ENCODE measurements at regions not wholly inside any gene's neighbourhood (a gene's known extent, or its start where the extent isn't known, plus 50 kb on each side); places are given as distances from the start of the nearest gene placed in this dataset.

DNA sequence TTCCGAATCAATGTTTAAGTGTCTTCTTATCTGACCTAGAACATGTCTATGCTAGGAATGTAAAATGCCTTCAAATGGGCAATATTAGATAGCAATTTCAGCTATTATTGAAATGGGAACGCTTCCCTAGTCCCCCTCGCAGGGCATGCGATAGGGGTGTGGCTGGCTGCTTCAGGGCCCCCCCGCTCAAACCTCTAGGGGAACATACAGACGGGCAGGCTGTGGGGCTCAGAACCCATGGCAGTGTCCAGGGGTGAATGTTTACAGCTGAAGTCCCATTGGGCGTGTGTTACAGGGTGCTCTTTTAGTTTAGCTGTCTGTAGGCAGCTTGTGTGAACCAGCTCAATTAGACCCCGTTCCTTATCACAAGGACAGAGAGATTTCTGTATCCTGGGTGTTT lies 315.9 kb downstream of the DSEL start:
- Mint-ChIP-seq H3K4me3 (no peak overlapping the region), H3K36me3 (no peaks in the 10 kb centered on the region), H3K27me3 (peaks cover 0 to 8% of the 10 kb centered on the region in 2 donors), H3K4me1 (no peaks in the 10 kb centered on the region), H3K9me3 (no peaks in the 10 kb centered on the region), H3K27ac (no peak overlapping the region)
- Histone ChIP-seq H3K9me3 (no peaks in the 10 kb centered on the region), H3K4me3 (ENCODE audit: control insufficient read depth in 1 of 2, extremely low read depth in 1 of 2, low read length in 1 of 2) (no peak overlapping the region), H3K27me3 (replicated peaks in 1 of 2; ENCODE audit: control insufficient read depth in 2 of 2, extremely low read depth in 1 of 2, insufficient read depth in 2 of 2, low read length in 1 of 2) (peaks cover 2 to 3% of the 10 kb centered on the region in 2 experiments), H3K36me3 (ENCODE audit: control insufficient read depth in 2 of 2, extremely low read depth in 1 of 2, insufficient read depth in 1 of 2, low read length in 1 of 2) (no peaks in the 10 kb centered on the region), H3K27ac (ENCODE audit: low read length) (no peak overlapping the region), H3K4me1 (ENCODE audit: control insufficient read depth in 1 of 2, extremely low read depth in 1 of 2, insufficient read depth in 2 of 2, low read length in 2 of 2) (no peaks in the 10 kb centered on the region)
- ChIA-PET CTCF (interaction anchor here (0.5 to 1.1 kb wide), 3 partner anchors 97 to 1447 kb away, joined by 3 to 9 read pairs (median 6); no protein-coding TSS in a partner anchor), POLR2A (no interaction called here)
- WGBS (ENCODE audit: insufficient coverage) = 82% methylated on average over 6 of the region's 8 CpGs
- ATAC-seq (replicated peaks in 1 of 4) (no peak), DNase-seq (no peak)

DNA sequence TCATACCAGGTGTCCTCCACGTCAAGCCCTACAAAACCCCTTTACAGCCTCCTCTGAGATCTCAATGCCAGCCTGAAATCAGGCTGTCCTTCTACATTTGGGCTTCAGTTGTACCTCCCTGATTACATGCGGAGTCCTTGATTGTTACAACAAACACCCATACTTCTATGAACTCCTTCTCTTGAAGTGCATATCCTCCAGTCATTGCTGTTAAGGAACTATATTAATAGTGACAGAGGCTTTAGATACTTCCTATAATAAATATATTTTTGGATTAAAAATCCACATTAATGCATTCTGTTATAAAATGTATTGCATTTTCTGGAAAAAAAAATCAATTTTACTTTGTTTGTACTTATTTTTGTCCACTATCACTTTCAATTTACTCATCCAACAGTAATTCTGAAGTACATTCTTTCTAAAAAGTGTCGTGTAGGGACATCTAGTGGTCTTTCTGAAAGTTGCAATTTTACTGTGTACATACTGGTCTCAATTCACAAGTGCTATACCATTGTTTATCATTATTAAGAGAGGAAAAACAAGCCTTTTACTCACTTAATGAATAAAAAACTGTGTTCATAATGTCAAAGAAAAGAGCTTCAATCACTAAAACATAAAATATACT lies 316.4 kb downstream of the DSEL start:
- Histone ChIP-seq H3K36me3 (ENCODE audit: control insufficient read depth in 2 of 2, extremely low read depth in 1 of 2, insufficient read depth in 1 of 2, low read length in 1 of 2) (no peaks in the 10 kb centered on the region), H3K27me3 (replicated peaks in 1 of 2; ENCODE audit: control insufficient read depth in 2 of 2, extremely low read depth in 1 of 2, insufficient read depth in 2 of 2, low read length in 1 of 2) (peaks cover 2 to 3% of the 10 kb centered on the region in 2 experiments), H3K4me1 (ENCODE audit: control insufficient read depth in 1 of 2, extremely low read depth in 1 of 2, insufficient read depth in 2 of 2, low read length in 2 of 2) (no peaks in the 10 kb centered on the region), H3K4me3 (ENCODE audit: control insufficient read depth in 1 of 2, extremely low read depth in 1 of 2, low read length in 1 of 2) (no peak overlapping the region), H3K27ac (ENCODE audit: low read length) (no peak overlapping the region), H3K9me3 (no peaks in the 10 kb centered on the region)
- no peaks in the 10 kb centered on the region for H3K36me3 Mint-ChIP-seq
- H3K27me3 Mint-ChIP-seq = peaks cover 0 to 8% of the 10 kb centered on the region in 2 donors
- peak in 1 of 35 experiments; percentile 54 for DNase-seq
- H3K4me3 Mint-ChIP-seq = no peak overlapping the region
- no peaks in the 10 kb centered on the region for H3K9me3 Mint-ChIP-seq
- ATAC-seq (replicated peaks in 1 of 4) = peak in 2 of 4 experiments; percentile 52 to 75
- ChIA-PET POLR2A (no interaction called here), CTCF (interaction anchor here (0.5 to 1.3 kb wide), 5 partner anchors 94 to 1447 kb away, joined by 3 to 9 read pairs (median 3); no protein-coding TSS in a partner anchor)
- 86% methylated on average over 1 of the region's 3 CpGs for WGBS (ENCODE audit: insufficient coverage)
- no peak overlapping the region for H3K27ac Mint-ChIP-seq
- H3K4me1 Mint-ChIP-seq = peaks cover 0 to under 1% (median under 1%) of the 10 kb centered on the region in 3 donors

DNA sequence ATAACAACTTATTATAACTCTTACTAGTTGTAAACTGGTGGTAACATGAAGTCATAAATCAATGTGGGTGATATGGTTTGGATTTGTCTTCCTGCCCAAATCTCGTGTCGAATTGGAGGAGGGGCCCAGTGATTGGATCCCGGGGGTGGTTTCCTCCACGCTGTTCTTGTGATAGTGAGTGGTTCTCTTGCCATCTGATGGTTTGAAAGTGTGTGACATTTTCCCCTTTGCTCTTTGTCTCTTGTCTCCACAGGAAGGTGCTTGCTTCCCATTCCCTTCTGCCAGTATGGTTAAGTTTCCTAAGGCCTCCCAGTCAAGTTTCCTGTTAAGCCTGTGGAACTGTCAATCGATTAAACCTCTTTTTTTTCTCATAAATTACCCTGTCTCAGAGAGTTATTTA lies 321.6 kb downstream of the DSEL start:
- ChIA-PET POLR2A (no interaction called here), CTCF (no interaction called here)
- no peaks in the 10 kb centered on the region for H3K4me1 ChIP-seq (ENCODE audit: control insufficient read depth in 1 of 2, extremely low read depth in 1 of 2, insufficient read depth in 2 of 2, low read length in 2 of 2)
- H3K9me3 Mint-ChIP-seq = no peaks in the 10 kb centered on the region
- no peaks in the 10 kb centered on the region for H3K9me3 ChIP-seq
- ATAC-seq (replicated peaks in 1 of 4) (peak in 1 of 4 experiments; percentile 50), DNase-seq (no peak)
- no peak overlapping the region for H3K4me3 ChIP-seq (ENCODE audit: control insufficient read depth in 1 of 2, extremely low read depth in 1 of 2, low read length in 1 of 2)
- no peak overlapping the region for H3K27ac ChIP-seq (ENCODE audit: low read length)
- H3K4me3 Mint-ChIP-seq = no peak overlapping the region
- WGBS (ENCODE audit: insufficient coverage) = no CpG with 5 or more reads among the region's 5 CpGs
- no peaks in the 10 kb centered on the region for H3K27me3 ChIP-seq (replicated peaks in 1 of 2; ENCODE audit: control insufficient read depth in 2 of 2, extremely low read depth in 1 of 2, insufficient read depth in 2 of 2, low read length in 1 of 2)
- no peak overlapping the region for H3K27ac Mint-ChIP-seq
- peaks cover 4% of the 10 kb centered on the region in 2 donors for H3K27me3 Mint-ChIP-seq
- no peaks in the 10 kb centered on the region for H3K36me3 Mint-ChIP-seq
- peaks cover 2 to 5% (median 4%) of the 10 kb centered on the region in 3 donors for H3K4me1 Mint-ChIP-seq
- no peaks in the 10 kb centered on the region for H3K36me3 ChIP-seq (ENCODE audit: control insufficient read depth in 2 of 2, extremely low read depth in 1 of 2, insufficient read depth in 1 of 2, low read length in 1 of 2)

GRCh38 chr18:67192535-67192934 lies 324.0 kb downstream of the DSEL start:
- H3K27ac Mint-ChIP-seq = no peak overlapping the region
- H3K4me3 Mint-ChIP-seq = no peak overlapping the region
- DNase-seq (no peak), ATAC-seq (replicated peaks in 1 of 4) (no peak)
- no peaks in the 10 kb centered on the region for H3K36me3 Mint-ChIP-seq
- H3K4me1 ChIP-seq (ENCODE audit: control insufficient read depth in 1 of 2, extremely low read depth in 1 of 2, insufficient read depth in 2 of 2, low read length in 2 of 2) = no peaks in the 10 kb centered on the region
- H3K27me3 ChIP-seq (replicated peaks in 1 of 2; ENCODE audit: control insufficient read depth in 2 of 2, extremely low read depth in 1 of 2, insufficient read depth in 2 of 2, low read length in 1 of 2) = no peaks in the 10 kb centered on the region
- ChIA-PET CTCF (no interaction called here), POLR2A (no interaction called here)
- H3K4me1 Mint-ChIP-seq = peaks cover 2 to 5% (median 4%) of the 10 kb centered on the region in 3 donors
- H3K36me3 ChIP-seq (ENCODE audit: control insufficient read depth in 2 of 2, extremely low read depth in 1 of 2, insufficient read depth in 1 of 2, low read length in 1 of 2) = no peaks in the 10 kb centered on the region
- no peaks in the 10 kb centered on the region for H3K9me3 Mint-ChIP-seq
- 65% methylated on average over 3 of the region's 5 CpGs for WGBS (ENCODE audit: insufficient coverage)
- peaks cover 0 to 12% of the 10 kb centered on the region in 2 donors for H3K27me3 Mint-ChIP-seq
- no peak overlapping the region for H3K4me3 ChIP-seq (ENCODE audit: control insufficient read depth in 1 of 2, extremely low read depth in 1 of 2, low read length in 1 of 2)
- no peaks in the 10 kb centered on the region for H3K9me3 ChIP-seq
- no peak overlapping the region for H3K27ac ChIP-seq (ENCODE audit: low read length)

DNA sequence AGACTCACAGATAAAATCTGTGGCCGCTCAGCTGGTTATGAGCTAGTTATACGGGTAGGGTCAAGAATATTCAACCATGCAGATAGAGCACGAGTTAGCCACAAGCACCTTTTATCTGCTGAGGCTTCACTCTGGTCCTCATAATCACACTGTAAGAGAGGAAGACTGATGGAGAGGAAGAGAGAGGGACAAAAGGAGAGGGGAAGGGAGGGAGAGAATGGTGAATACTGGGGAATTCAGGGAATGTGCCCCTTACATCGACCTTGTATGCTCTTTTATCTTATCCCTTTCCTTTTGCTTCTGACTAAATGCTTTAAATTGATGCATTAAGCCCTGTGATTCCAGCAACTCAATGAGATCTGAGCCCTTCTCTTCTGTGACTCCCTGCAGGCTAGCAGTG lies 333.1 kb downstream of the DSEL start:
- Histone ChIP-seq H3K4me1 (ENCODE audit: control insufficient read depth in 1 of 2, extremely low read depth in 1 of 2, insufficient read depth in 2 of 2, low read length in 2 of 2) (no peaks in the 10 kb centered on the region), H3K36me3 (ENCODE audit: control insufficient read depth in 2 of 2, extremely low read depth in 1 of 2, insufficient read depth in 1 of 2, low read length in 1 of 2) (no peaks in the 10 kb centered on the region), H3K9me3 (no peaks in the 10 kb centered on the region), H3K27ac (ENCODE audit: low read length) (no peak overlapping the region), H3K27me3 (replicated peaks in 1 of 2; ENCODE audit: control insufficient read depth in 2 of 2, extremely low read depth in 1 of 2, insufficient read depth in 2 of 2, low read length in 1 of 2) (no peaks in the 10 kb centered on the region), H3K4me3 (ENCODE audit: control insufficient read depth in 1 of 2, extremely low read depth in 1 of 2, low read length in 1 of 2) (no peak overlapping the region)
- WGBS (ENCODE audit: insufficient coverage) = 40% methylated on average over 2 of the region's 4 CpGs
- no peak for DNase-seq
- Mint-ChIP-seq H3K36me3 (no peaks in the 10 kb centered on the region), H3K9me3 (no peaks in the 10 kb centered on the region), H3K4me1 (no peaks in the 10 kb centered on the region), H3K27ac (no peak overlapping the region), H3K4me3 (no peak overlapping the region), H3K27me3 (peaks cover 0 to 16% of the 10 kb centered on the region in 2 donors)
- ChIA-PET CTCF (no interaction called here), POLR2A (no interaction called here)
- ATAC-seq (replicated peaks in 1 of 4) = no peak

GRCh38 chr18:67179726-67180125 lies 336.8 kb downstream of the DSEL start:
- no peaks in the 10 kb centered on the region for H3K4me1 Mint-ChIP-seq
- H3K27ac Mint-ChIP-seq = no peak overlapping the region
- WGBS (ENCODE audit: insufficient coverage) = no CpG with 5 or more reads among the region's 3 CpGs
- Histone ChIP-seq H3K27me3 (replicated peaks in 1 of 2; ENCODE audit: control insufficient read depth in 2 of 2, extremely low read depth in 1 of 2, insufficient read depth in 2 of 2, low read length in 1 of 2) (no peaks in the 10 kb centered on the region), H3K27ac (ENCODE audit: low read length) (no peak overlapping the region), H3K9me3 (no peaks in the 10 kb centered on the region), H3K4me3 (ENCODE audit: control insufficient read depth in 1 of 2, extremely low read depth in 1 of 2, low read length in 1 of 2) (no peak overlapping the region), H3K4me1 (ENCODE audit: control insufficient read depth in 1 of 2, extremely low read depth in 1 of 2, insufficient read depth in 2 of 2, low read length in 2 of 2) (no peaks in the 10 kb centered on the region), H3K36me3 (ENCODE audit: control insufficient read depth in 2 of 2, extremely low read depth in 1 of 2, insufficient read depth in 1 of 2, low read length in 1 of 2) (no peaks in the 10 kb centered on the region)
- no peaks in the 10 kb centered on the region for H3K9me3 Mint-ChIP-seq
- H3K4me3 Mint-ChIP-seq = no peak overlapping the region
- ATAC-seq (replicated peaks in 1 of 4) (no peak), DNase-seq (no peak)
- CTCF ChIA-PET = no interaction called here
- POLR2A ChIA-PET = no interaction called here
- peaks cover 0 to 13% of the 10 kb centered on the region in 2 donors for H3K27me3 Mint-ChIP-seq
- H3K36me3 Mint-ChIP-seq = no peaks in the 10 kb centered on the region

DNA sequence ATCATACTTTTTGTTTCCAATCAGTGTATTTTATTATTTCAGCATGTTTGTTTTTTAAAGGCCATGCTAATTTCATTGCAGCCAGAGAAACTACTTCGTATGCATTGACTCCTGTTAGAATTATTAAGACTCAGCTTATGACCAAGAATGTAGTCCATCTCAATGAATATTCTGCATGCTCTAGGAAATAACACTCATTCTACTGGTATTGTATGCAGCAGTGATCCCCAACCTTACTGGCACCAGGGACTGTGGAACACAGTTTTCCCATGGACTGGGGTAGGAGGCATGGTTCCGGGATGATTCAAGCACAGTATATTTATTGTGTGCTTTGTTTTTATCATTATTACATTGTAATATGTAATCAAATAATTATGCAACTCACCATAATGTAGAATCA lies 356.9 kb downstream of the DSEL start:
- ChIA-PET CTCF (no interaction called here), POLR2A (no interaction called here)
- no peaks in the 10 kb centered on the region for H3K36me3 ChIP-seq (ENCODE audit: control insufficient read depth in 2 of 2, extremely low read depth in 1 of 2, insufficient read depth in 1 of 2, low read length in 1 of 2)
- ATAC-seq (replicated peaks in 1 of 4) (no peak), DNase-seq (no peak)
- H3K9me3 ChIP-seq = no peaks in the 10 kb centered on the region
- H3K4me1 Mint-ChIP-seq = no peaks in the 10 kb centered on the region
- no peaks in the 10 kb centered on the region for H3K4me1 ChIP-seq (ENCODE audit: control insufficient read depth in 1 of 2, extremely low read depth in 1 of 2, insufficient read depth in 2 of 2, low read length in 2 of 2)
- H3K27ac ChIP-seq (ENCODE audit: low read length) = no peak overlapping the region
- H3K27me3 Mint-ChIP-seq = no peaks in the 10 kb centered on the region
- no peak overlapping the region for H3K27ac Mint-ChIP-seq
- H3K9me3 Mint-ChIP-seq = no peaks in the 10 kb centered on the region
- WGBS (ENCODE audit: insufficient coverage) = no CpG with 5 or more reads among the region's 2 CpGs
- H3K27me3 ChIP-seq (replicated peaks in 1 of 2; ENCODE audit: control insufficient read depth in 2 of 2, extremely low read depth in 1 of 2, insufficient read depth in 2 of 2, low read length in 1 of 2) = no peaks in the 10 kb centered on the region
- H3K36me3 Mint-ChIP-seq = no peaks in the 10 kb centered on the region
- H3K4me3 Mint-ChIP-seq = no peak overlapping the region
- no peak overlapping the region for H3K4me3 ChIP-seq (ENCODE audit: control insufficient read depth in 1 of 2, extremely low read depth in 1 of 2, low read length in 1 of 2)

All from T-cell (primary cell).